CD4-positive, alpha-beta T cell (primary cell): ENCODE measurements at regions not wholly inside any gene's neighbourhood (a gene's known extent, or its start where the extent isn't known, plus 50 kb on each side); places are given as distances from the start of the nearest gene placed in this dataset.
"Not testable (repeated sequence)": the region's sequence is repeated elsewhere in the genome, so short reads cannot be mapped to it uniquely, and the experiment has no call there.

ENCODE experiments used
- ATAC-seq: fragments of 200-7000 bp; cut with Tn5 transposase; one replicate; pipeline ENCODE4 v1.10.0; 2022; ENCODE audit warnings: mild to moderate bottlenecking; ENCODE audit not compliant: poor library complexity
- CTCF ChIA-PET: fragments of 350-600 bp; sonication (Branson Sonifier 250); formaldehyde crosslinking; loops from one replicate; lab custom pipeline; 2021; ENCODE audit warnings: antibody characterized with exemption, inconsistent platforms; lab: Charles Lee
- POLR2A ChIA-PET: fragments of 350-600 bp; sonication (Branson Sonifier 250); formaldehyde crosslinking; loops from one replicate; lab custom pipeline; 2021; ENCODE audit warnings: antibody characterized with exemption, inconsistent platforms; lab: Charles Lee
- DNase-seq, 14 experiments: peaks; one replicate each; pipeline ENCODE4 v3.0.0-alpha.2; 2013 to 2020; ENCODE audit warnings: mixed read lengths in 2 of 14
- H3K27ac ChIP-seq, 2 donors: one replicate each; pipeline versions ENCODE4 v1.5.1 to v1.7.0; 2013; ENCODE audit warnings: low read length in 2 of 2, low read depth in 1 of 2, mild to moderate bottlenecking in 1 of 2
- H3K27me3 ChIP-seq, 2 experiments: 1 replicate in 1 of 2; 2 replicates in 1 of 2; pipeline versions ENCODE4 v1.6.1 to v1.7.0; 2013; ENCODE audit warnings: low read length in 2 of 2, control low read depth in 1 of 2, mild to moderate bottlenecking in 1 of 2, moderate library complexity in 1 of 2; ENCODE audit not compliant: insufficient read depth in 2 of 2, control insufficient read depth in 1 of 2
- H3K36me3 ChIP-seq: one replicate; pipeline ENCODE4 v1.6.1; 2013; ENCODE audit warnings: low read length, control low read depth; ENCODE audit not compliant: insufficient read depth
- H3K4me1 ChIP-seq: one replicate; pipeline ENCODE4 v1.6.1; 2013; ENCODE audit warnings: low read length, control low read depth; ENCODE audit not compliant: insufficient read depth
- H3K4me3 ChIP-seq: one replicate; pipeline ENCODE4 v1.5.1; 2013; ENCODE audit warnings: mild to moderate bottlenecking, low read length, moderate library complexity
- H3K9me3 ChIP-seq, 2 experiments: 1 replicate in 1 of 2; 2 replicates in 1 of 2; pipeline versions ENCODE4 v1.6.1 to v1.7.0; 2013; ENCODE audit warnings: low read length in 2 of 2, mild to moderate bottlenecking in 2 of 2, control low read depth in 1 of 2, moderate library complexity in 1 of 2; ENCODE audit not compliant: control insufficient read depth in 1 of 2, insufficient read depth in 1 of 2
- H3K27ac Mint-ChIP-seq: one replicate; pipeline ENCODE4 v1.8.0; 2020; ENCODE audit warnings: mixed read lengths
- H3K27me3 Mint-ChIP-seq: one replicate; pipeline ENCODE4 v1.8.0; 2021; ENCODE audit warnings: mixed read lengths
- H3K36me3 Mint-ChIP-seq: one replicate; pipeline ENCODE4 v1.8.0; 2021; ENCODE audit warnings: low read depth, mixed read lengths
- H3K4me1 Mint-ChIP-seq: one replicate; pipeline ENCODE4 v1.8.0; 2021; ENCODE audit warnings: low read depth, mixed read lengths
- H3K4me3 Mint-ChIP-seq: one replicate; pipeline ENCODE4 v1.8.0; 2020; ENCODE audit warnings: mild to moderate bottlenecking, mixed read lengths
- H3K9me3 Mint-ChIP-seq: one replicate; pipeline ENCODE4 v1.8.0; 2020; ENCODE audit warnings: mixed read lengths
- intact Hi-C, 2 experiments: fragments of 100-400 bp; cut with DNase I in 1 of 2; cut with micrococcal nuclease in 1 of 2; formaldehyde crosslinking; loops; one replicate each; pipeline versions ENCODE4 v1.15.1 to v1.9.0; 2023 to 2025; cut with DNase I, micrococcal nuclease
- TF ChIP-seq, protein P1 (sequence below): fragments of 200-600 bp; IDR thresholded peaks from one replicate; pipeline ENCODE4 v1.8.0; 2022; ENCODE audit warnings: antibody characterized with exemption, mild to moderate bottlenecking

DNA sequence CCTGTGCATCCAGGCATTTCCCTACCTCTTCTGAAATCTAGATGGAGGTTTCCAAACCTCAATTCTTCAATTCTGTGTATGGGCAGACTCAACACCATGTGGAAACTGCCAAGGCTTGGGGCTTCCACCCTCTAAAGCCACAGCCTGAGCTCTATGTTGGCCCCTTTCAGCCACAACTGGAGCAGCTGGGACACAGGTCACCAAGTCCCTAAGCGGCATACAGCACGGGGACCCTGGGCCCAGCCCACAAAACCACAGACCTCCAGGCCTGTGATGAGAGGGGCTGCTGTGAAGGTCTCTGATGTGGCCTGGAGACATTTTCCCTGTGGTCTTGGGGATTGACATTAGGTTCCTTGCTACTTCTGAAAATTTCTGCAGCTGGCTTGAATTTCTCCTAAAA, 255.4 kb downstream of the TDRD15 start:
- Mint-ChIP-seq H3K27me3 (no peaks in the 10 kb centered on the region), H3K4me3 (no peak overlapping the region), H3K4me1 (no peaks in the 10 kb centered on the region), H3K36me3 (no peaks in the 10 kb centered on the region), H3K9me3 (peaks cover 2% of the 10 kb centered on the region), H3K27ac (no peak overlapping the region)
- Histone ChIP-seq H3K27me3 (no peaks in the 10 kb centered on the region), H3K4me1 (no peaks in the 10 kb centered on the region), H3K9me3 (peaks cover 0 to 7% of the 10 kb centered on the region in 2 experiments), H3K36me3 (no peaks in the 10 kb centered on the region), H3K27ac (no peak overlapping the region), H3K4me3 (no peak overlapping the region)
- DNase-seq (no peak), ATAC-seq (no peak)
- ChIA-PET CTCF (no interaction called here), POLR2A (no interaction called here)
- intact Hi-C loops: no loop called here
- TF ChIP-seq, protein P1, sequence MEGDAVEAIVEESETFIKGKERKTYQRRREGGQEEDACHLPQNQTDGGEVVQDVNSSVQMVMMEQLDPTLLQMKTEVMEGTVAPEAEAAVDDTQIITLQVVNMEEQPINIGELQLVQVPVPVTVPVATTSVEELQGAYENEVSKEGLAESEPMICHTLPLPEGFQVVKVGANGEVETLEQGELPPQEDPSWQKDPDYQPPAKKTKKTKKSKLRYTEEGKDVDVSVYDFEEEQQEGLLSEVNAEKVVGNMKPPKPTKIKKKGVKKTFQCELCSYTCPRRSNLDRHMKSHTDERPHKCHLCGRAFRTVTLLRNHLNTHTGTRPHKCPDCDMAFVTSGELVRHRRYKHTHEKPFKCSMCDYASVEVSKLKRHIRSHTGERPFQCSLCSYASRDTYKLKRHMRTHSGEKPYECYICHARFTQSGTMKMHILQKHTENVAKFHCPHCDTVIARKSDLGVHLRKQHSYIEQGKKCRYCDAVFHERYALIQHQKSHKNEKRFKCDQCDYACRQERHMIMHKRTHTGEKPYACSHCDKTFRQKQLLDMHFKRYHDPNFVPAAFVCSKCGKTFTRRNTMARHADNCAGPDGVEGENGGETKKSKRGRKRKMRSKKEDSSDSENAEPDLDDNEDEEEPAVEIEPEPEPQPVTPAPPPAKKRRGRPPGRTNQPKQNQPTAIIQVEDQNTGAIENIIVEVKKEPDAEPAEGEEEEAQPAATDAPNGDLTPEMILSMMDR: no peak

DNA sequence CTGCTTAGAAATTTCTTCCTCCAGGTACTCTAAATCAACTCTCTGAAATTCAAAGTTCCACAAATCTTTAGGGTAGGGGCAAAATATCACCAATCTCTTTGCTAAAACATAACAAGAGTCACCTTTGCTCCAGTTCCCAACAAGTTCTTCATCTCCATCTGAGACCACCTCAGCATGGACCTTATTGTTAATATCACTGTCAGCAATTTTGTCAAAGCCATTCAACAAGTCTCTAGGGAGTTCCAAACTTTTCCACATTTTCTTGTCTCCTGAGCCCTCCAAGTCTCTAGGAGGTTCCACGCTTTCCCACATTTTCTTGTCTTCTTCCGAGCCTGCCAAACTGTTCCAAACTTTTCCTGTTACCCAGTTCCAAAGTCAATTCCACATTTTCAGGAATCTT, 255.9 kb downstream of the TDRD15 start:
- H3K27ac ChIP-seq, H3K4me3 ChIP-seq, CTCF ChIA-PET, DNase-seq, H3K27me3 Mint-ChIP-seq, H3K4me3 Mint-ChIP-seq, H3K9me3 ChIP-seq, POLR2A ChIA-PET, H3K36me3 Mint-ChIP-seq, ATAC-seq, H3K9me3 Mint-ChIP-seq, intact Hi-C loops, H3K36me3 ChIP-seq, H3K27me3 ChIP-seq, H3K27ac Mint-ChIP-seq, H3K4me1 Mint-ChIP-seq, H3K4me1 ChIP-seq: not testable (repeated sequence)

DNA sequence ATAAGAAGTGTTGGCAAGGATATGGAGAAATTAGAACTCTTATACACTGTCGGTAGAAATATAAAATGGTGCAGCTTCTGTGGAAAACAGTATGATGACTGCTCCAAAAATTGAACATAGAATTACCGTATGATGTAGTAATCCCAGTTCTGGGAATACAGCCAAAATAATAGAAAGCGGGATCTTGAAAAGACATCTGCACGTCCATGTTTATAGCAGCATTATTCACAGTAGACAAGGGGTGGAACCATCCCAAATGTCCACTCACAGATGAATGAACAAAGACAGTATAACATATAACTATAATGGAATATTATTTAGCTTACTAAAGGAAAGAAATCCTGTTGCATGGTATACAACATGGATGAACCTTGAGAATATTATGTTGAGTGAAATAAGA, 257.7 kb downstream of the TDRD15 start:
- Mint-ChIP-seq H3K36me3 (no peaks in the 10 kb centered on the region), H3K4me1 (no peaks in the 10 kb centered on the region), H3K27me3 (no peaks in the 10 kb centered on the region), H3K27ac (no peak overlapping the region), H3K9me3 (peaks cover 2% of the 10 kb centered on the region), H3K4me3 (no peak overlapping the region)
- ATAC-seq (no peak), DNase-seq (no peak)
- ChIA-PET CTCF (no interaction called here), POLR2A (no interaction called here)
- Histone ChIP-seq H3K9me3 (peaks cover 0 to 7% of the 10 kb centered on the region in 2 experiments), H3K4me3 (no peak overlapping the region), H3K4me1 (no peaks in the 10 kb centered on the region), H3K27me3 (no peaks in the 10 kb centered on the region), H3K36me3 (no peaks in the 10 kb centered on the region), H3K27ac (no peak overlapping the region)
- TF ChIP-seq, protein P1: no peak
- intact Hi-C loops: no loop called here

DNA sequence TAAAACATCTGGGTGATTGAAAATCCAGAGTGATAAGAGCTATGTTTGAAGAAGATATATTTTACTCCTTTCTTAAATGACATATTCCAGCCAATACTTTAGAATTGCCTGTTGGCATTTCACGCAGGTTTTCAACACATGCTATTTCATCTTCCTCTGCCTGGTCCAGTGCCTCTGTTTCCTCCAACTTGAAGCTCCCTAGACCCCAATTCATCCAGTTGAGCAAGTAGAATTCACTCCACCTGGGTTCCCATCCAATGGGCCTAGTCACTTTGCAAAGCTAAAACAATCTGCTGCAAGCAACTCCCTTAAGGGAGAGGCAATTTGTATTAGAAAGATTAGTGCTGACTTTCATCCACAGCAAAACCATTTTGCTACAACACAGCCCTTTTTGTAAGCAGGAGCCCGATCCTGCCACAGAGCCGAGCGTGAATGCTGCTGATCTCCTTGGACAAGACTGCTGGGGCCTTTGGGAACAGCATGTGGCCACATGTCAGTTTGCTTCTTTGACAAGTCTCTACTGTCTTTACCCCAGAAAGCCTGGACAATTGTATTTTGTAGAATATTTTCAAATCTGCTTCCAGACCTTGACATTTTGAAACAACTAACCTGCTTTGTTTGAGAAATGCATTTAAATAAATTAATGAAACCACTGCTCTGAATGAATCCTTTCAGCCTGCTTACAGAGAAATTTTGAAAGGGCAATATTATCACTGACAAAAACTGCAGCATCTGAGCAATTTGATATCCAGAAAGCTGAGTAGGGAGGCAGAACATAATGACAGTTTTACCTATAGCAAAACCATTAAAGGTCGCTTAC, 259.1 kb downstream of the TDRD15 start:
- intact Hi-C loops: no loop called here
- no peaks in the 10 kb centered on the region for H3K36me3 ChIP-seq
- no peaks in the 10 kb centered on the region for H3K4me1 Mint-ChIP-seq
- ChIA-PET CTCF (no interaction called here), POLR2A (no interaction called here)
- H3K36me3 Mint-ChIP-seq: no peaks in the 10 kb centered on the region
- DNase-seq (no peak), ATAC-seq (no peak)
- H3K9me3 Mint-ChIP-seq: peaks cover 2% of the 10 kb centered on the region
- H3K4me3 Mint-ChIP-seq: no peak overlapping the region
- no peak overlapping the region for H3K27ac Mint-ChIP-seq
- no peaks in the 10 kb centered on the region for H3K4me1 ChIP-seq
- TF ChIP-seq, protein P1: no peak
- no peak overlapping the region for H3K4me3 ChIP-seq
- no peaks in the 10 kb centered on the region for H3K27me3 ChIP-seq
- H3K27me3 Mint-ChIP-seq: no peaks in the 10 kb centered on the region
- no peak overlapping the region for H3K27ac ChIP-seq
- H3K9me3 ChIP-seq: peaks cover 0 to 7% of the 10 kb centered on the region in 2 experiments
